GM20431 (cell line): ENCODE measurements at regions not wholly inside any gene's neighbourhood (a gene's known extent, or its start where the extent isn't known, plus 50 kb on each side); places are given as distances from the start of the nearest gene placed in this dataset.

ENCODE experiments used
- in situ Hi-C: fragments of 300-500 bp; cut with MseI, MboI; formaldehyde crosslinking; loops from one replicate; pipeline ENCODE4 v1.15.0; 2020; ENCODE audit warnings: low sequenced_read_pairs; ENCODE audit not compliant: unreplicated experiment

- in situ Hi-C loops = no loop called here
These were observed 113.0 kb upstream of the DMRT1 start for GRCh38 chr9:728535-728934.

DNA sequence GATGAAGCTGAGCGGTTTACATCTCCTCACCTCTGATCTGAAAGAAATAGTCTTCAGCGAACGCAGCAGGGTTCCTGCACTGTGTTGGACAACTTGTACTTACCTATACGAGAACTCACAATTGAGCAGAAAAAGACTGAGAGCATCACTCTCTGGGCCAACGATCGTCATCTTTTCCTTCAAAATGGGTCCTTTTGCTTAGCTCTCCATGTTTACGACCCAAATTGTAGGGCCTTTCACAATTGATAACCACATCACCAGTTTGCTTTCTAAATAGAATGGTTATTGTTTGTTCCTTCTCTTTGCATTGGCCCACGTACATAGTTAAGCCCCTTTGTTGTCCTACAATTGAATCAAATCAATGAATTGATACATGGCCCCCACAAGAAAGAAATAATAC, 110.0 kb upstream of the DMRT1 start:
- in situ Hi-C loops = no loop called here

GRCh38 chr9:734831-735511, 106.5 kb upstream of the DMRT1 start:
- in situ Hi-C loops = no loop called here

DNA sequence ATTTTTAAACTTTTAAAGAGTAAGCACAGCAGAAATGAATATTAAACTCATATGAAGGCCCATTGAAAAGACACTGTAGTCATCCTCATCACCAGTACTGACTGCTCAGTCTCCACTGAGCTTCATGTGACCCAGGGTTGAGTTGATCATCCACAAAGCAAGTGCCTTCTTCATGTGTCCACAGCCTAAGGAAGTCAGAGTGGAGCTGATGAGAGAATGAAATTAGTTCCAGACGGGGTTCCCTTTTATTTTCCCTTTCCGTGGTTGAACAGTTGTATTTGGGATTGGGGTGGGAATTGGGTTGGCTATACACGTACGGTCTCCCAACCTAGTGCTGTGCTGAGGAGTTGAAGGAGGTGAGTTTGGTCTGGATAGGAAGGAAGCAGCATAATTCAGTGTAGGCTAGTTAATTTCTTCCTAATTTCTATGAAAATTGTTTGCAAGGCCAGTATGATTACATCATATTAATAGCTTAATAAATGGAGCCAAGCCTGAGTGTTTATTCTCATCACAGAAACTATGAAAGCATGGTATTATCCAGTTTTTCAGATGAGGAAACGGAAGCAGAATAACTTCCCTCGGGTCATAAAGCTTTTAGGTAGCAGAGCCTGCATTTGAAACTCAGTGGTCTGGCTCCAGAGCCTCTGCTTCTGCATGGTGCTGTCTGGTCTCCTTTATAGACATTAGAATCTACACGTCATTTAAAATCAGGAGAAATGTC, 103.9 kb upstream of the DMRT1 start:
- in situ Hi-C loops = no loop called here

- in situ Hi-C loops = no loop called here
These were observed 103.1 kb upstream of the DMRT1 start for GRCh38 chr9:738209-738915.

DNA sequence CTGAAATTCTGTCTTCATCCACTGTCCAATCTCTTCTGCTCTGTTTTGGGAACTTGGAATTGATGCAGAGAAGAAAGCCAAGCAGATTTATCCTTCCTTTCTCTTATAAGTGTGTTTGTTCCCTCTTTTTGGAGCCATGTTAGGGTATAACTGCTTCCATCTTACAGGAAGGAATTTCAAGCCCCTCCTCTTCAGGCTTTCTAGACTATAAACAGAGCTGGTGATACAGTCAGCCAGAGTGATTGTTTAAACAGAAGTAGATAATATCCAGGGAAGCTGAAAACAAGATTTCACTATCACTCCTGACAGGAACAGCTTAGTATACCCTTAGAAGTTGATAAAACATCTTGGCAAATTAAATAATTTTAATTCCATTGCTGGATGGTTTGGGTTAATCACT, 102.1 kb upstream of the DMRT1 start:
- in situ Hi-C loops = no loop called here

- in situ Hi-C loops = no loop called here
These were observed 101.3 kb upstream of the DMRT1 start for GRCh38 chr9:740221-740620.

- in situ Hi-C loops = no loop called here
These were observed 99.4 kb upstream of the DMRT1 start for GRCh38 chr9:742104-742503.

- in situ Hi-C loops = no loop called here
These were observed 98.4 kb upstream of the DMRT1 start for GRCh38 chr9:742914-743589.

DNA sequence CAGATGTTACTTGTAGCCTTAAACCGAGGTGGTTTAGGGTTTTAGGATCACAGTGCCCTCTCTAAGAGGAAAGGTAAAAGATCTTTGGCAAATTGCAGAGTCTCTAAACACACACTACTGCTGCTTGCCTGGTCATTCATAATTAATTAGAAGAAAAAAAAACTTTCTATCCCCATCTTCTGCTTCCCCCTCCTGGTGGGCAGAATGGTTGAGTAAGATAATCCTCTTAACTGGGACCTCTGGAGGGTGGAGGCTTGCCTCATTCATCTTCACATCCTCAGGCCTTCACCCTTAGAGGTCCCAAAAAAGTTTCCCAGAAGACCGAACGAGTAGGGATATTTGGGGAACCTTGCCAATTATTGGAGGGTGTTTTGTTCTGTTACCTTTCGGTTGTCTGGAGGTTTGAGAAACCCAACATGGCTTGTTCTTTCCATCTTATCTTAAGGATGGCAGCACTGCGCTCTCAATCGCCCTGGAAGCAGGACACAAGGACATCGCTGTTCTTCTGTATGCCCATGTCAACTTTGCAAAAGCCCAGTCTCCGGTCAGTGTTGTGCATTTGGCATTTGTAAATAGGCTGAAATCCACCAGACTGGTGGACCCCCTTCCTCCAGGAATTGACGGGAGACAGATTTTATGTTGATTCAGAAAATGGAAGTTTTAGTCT, 97.3 kb upstream of the DMRT1 start:
- in situ Hi-C loops = no loop called here

DNA sequence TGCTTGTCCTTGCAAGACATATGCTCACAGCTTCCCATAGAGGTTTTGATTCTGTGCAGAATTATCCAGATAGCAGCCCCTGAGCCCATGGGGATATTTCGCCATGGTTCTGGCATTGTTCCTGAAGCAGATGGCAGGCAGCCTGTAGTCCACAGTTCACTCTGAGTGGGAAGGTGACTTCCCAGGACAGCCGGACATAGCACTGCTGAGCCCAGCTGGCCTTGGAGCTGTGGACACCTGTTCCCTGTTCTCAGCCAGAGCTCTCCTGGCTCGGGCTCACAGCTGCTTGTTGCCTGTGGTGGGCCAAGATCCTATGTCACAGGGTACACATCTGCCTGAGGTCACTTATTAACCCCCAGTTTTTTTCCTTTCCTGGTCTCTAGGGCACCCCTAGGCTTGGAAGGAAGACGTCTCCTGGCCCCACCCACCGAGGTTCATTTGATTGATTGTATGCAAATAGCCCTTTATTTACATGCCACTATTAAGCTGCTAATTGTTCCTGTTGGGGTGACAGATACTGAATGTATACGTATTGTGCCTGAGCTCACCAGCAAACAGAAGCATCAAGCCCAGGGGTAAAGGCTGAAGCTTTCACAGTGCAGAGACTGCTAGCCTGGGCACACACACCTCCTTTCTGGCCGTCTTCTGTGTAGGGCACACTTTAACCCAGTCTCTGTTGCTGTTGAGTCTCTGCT, 96.6 kb upstream of the DMRT1 start:
- in situ Hi-C loops = no loop called here

DNA sequence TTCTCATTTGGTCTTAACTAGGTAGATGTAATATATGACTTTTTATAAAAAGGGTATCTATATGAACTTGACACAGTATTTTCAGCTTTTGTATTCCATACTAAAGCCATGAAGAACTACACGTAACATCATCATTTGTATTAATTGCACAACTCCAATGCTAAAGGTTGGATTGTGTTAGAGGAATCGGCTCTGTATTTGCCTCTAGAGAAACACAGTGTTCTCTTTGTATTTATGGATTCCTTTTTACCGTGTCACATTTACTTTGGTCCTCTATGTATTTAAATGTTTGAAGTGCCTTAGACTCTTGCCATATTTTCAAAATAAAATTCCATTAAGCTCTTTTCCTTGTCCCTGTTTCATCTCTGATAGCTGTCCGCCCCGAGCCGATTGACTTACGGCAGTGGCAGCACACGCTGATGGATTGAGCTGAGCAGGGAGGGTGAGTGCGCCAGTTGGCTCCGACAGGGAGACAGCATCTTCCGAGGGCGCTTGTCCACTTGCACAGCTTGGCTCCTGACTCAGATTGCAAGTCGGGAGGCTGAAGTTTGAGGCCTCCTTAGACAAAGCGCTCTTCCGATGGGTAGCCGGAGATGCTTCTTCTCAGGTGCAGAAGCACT, 95.6 kb upstream of the DMRT1 start:
- in situ Hi-C loops = no loop called here

DNA sequence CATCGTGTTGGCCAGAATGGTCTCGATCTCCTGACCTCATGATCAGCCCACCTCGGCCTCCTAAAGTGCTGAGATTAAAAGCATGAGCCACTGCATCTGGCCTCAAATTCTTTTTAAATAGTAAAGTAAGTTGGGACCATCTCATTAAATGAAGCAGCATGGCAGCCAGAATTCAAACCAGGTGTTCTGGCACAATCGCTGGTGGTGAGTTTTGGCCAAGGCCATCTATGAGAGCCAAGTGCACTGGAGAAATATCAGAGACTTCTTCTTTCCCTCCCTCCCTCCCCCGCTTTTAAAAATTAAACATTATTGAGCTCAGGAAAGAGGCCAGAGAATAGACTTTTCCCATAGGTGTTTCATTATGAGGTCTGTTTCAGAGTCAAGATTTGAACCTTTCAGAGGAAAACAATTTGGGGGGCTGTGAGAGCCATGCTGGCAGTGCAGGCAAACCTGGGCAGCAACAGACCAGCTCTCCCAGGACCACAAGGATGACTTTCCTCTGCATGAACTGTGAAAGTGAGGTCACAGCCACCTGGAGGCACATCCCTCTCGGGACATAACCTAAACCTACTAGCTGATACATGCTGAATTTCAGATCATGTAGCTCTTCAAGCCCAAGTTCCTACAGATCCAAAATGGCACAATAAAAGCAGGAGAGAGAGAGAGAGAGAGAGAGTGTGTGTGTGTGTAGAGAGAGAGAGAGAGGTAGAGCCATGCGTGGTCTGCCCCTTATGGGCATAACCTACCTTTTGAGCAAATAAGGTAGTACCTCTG, 94.6 kb upstream of the DMRT1 start:
- in situ Hi-C loops = no loop called here

DNA sequence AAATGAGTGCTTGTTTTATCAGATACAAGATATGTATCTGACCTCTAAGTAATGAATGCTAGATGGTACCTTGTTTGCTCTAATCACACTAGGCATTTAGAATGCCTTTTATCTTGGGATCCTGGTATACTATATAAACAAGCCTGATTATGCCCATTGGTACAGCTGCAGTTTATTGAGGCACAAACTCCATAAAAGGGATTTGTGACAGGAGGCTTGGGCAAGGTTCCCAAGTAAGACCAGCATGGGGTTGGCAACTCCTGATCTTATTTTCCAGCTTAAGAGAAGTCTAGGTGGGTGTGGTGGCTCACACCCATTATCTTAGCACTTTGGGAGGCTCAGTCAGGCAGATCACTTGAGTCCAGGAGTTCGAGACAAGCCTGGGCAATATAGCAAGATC, 93.9 kb upstream of the DMRT1 start:
- in situ Hi-C loops = no loop called here

DNA sequence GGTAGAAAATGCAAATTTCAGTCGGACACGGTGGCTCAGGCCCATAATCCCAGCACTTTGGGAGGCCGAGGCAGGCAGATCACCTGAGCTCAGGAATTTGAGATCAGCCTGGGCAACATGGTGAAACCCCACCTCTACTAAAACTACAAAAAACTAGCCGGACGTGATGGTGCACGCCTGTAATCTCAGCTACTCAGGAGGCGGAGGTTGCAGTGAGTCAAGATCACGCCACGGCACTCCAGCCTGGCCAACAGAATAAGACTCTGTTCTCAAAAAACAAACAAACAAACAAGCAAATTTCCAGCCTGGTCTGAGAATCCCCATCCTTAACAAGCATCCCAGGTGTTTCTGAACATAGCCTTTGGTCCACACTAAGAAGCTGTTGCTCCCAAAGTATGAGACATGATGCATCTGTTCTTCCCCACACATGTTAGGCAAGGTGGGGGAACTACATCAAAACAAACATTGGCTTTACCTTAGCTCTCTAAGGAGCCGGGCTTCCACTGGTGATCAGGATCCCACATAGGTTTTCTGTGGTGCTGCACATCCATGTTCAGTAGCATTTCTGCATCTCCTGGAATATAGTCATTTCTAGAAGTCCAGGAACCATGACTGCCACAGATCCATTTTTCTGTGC, 92.5 kb upstream of the DMRT1 start:
- in situ Hi-C loops = no loop called here

- in situ Hi-C loops = no loop called here
These were observed 91.8 kb upstream of the DMRT1 start for GRCh38 chr9:749716-750115.

- in situ Hi-C loops = no loop called here
These were observed 91.1 kb upstream of the DMRT1 start for GRCh38 chr9:750249-750967.
